DOHH2 (cell line): ENCODE measurements at regions not wholly inside any gene's neighbourhood (a gene's known extent, or its start where the extent isn't known, plus 50 kb on each side); places are given as distances from the start of the nearest gene placed in this dataset.

Experiments used
- CTCF ChIP-seq: fragments of 200-600 bp; sonication (generic); IDR thresholded peaks from one replicate; pipeline ENCODE4 v1.5.1; 2014; ENCODE audit warnings: antibody characterized with exemption, mild to moderate bottlenecking, low read depth, low read length; ENCODE audit not compliant: poor library complexity, severe bottlenecking
- EZH2phosphoT487 ChIP-seq: fragments of 200-600 bp; sonication (generic); IDR thresholded peaks from 2 replicates; pipeline ENCODE4 v1.6.1; 2017; ENCODE audit warnings: borderline replicate concordance, mild to moderate bottlenecking, antibody characterized with exemption, low read length, moderate library complexity, mixed read lengths

GRCh38 chr2:16739778-16740581 lies 74.3 kb upstream of the CYRIA start:
- TF ChIP-seq CTCF = no peak
- no peak for TF ChIP-seq EZH2phosphoT487
